Eye (tissue), 1 donor: ENCODE measurements at regions not wholly inside any gene's neighbourhood (a gene's known extent, or its start where the extent isn't known, plus 50 kb on each side); places are given as distances from the start of the nearest gene placed in this dataset.
"Not testable (repeated sequence)": the region's sequence is repeated elsewhere in the genome, so short reads cannot be mapped to it uniquely, and the experiment has no call there.

Experiments
- DNase-seq: peaks from one replicate; pipeline ENCODE4 v3.0.0-alpha.2; 2015

- DNase-seq, result not testable (repeated sequence)
Observed at GRCh38 chr10:30196559-30196958, 137.2 kb upstream of the JCAD start.

GRCh38 chr10:30192846-30193608 lies 133.6 kb upstream of the JCAD start:
- no peak for DNase-seq

GRCh38 chr10:30190577-30191552 lies 131.5 kb upstream of the JCAD start:
- no peak for DNase-seq

GRCh38 chr10:30189238-30189580 lies 129.8 kb upstream of the JCAD start:
- no peak for DNase-seq

- DNase-seq, result no peak
Observed at GRCh38 chr10:30188556-30189237, 129.3 kb upstream of the JCAD start.

GRCh38 chr10:30188101-30188500 lies 128.7 kb upstream of the JCAD start:
- DNase-seq, result no peak

- DNase-seq, result no peak
Observed at GRCh38 chr10:30187010-30187409, 127.6 kb upstream of the JCAD start.

- no peak for DNase-seq
Observed at GRCh38 chr10:30186371-30186875, 127.0 kb upstream of the JCAD start.

GRCh38 chr10:30185916-30186315 lies 126.5 kb upstream of the JCAD start:
- no peak for DNase-seq

- DNase-seq, result no peak
Observed at GRCh38 chr10:30185341-30185740, 126.0 kb upstream of the JCAD start.

- no peak for DNase-seq
Observed at GRCh38 chr10:30184397-30185033, 125.1 kb upstream of the JCAD start.

GRCh38 chr10:30183055-30183402 lies 123.6 kb upstream of the JCAD start:
- no peak for DNase-seq

GRCh38 chr10:30182191-30183054 lies 123.0 kb upstream of the JCAD start:
- DNase-seq, result peak; percentile 69

- peak; percentile 31 for DNase-seq
Observed at GRCh38 chr10:30178356-30178964, 119.1 kb upstream of the JCAD start.

- no peak for DNase-seq
Observed at GRCh38 chr10:30176776-30177533, 117.6 kb upstream of the JCAD start.

GRCh38 chr10:30176182-30176581 lies 116.8 kb upstream of the JCAD start:
- DNase-seq, result no peak

GRCh38 chr10:30172673-30173072 lies 113.3 kb upstream of the JCAD start:
- DNase-seq, result no peak

- no peak for DNase-seq
Observed at GRCh38 chr10:30172091-30172490, 112.7 kb upstream of the JCAD start.

GRCh38 chr10:30171601-30172000 lies 112.2 kb upstream of the JCAD start:
- DNase-seq, result no peak

- no peak for DNase-seq
Observed at GRCh38 chr10:30170814-30171213, 111.4 kb upstream of the JCAD start.

- DNase-seq, result no peak
Observed at GRCh38 chr10:30170146-30170545, 110.8 kb upstream of the JCAD start.
